OCI-LY7 (cell line): ENCODE measurements at regions not wholly inside any gene's neighbourhood (a gene's known extent, or its start where the extent isn't known, plus 50 kb on each side); places are given as distances from the start of the nearest gene placed in this dataset.

ENCODE experiments used
- CTCF ChIP-seq: fragments of 200-600 bp; sonication (generic); conservative IDR thresholded peaks from 2 replicates; pipeline ENCODE4 v1.5.1; 2014; ENCODE audit warnings: mild to moderate bottlenecking, antibody characterized with exemption, low read length, moderate library complexity, mixed read lengths
- EZH2phosphoT487 ChIP-seq: fragments of 200-600 bp; sonication (generic); IDR thresholded peaks from 2 replicates; pipeline ENCODE4 v1.6.1; 2018; ENCODE audit warnings: low read depth, borderline replicate concordance, mild to moderate bottlenecking, mixed run types, antibody characterized with exemption, low read length, moderate library complexity, mixed read lengths

GRCh38 chr3:498487-498886, 301.9 kb downstream of the CHL1 start:
- TF ChIP-seq CTCF (no peak), EZH2phosphoT487 (no peak)
